ENCODE measurements at regions not wholly inside any gene's neighbourhood (a gene's known extent, or its start where the extent isn't known, plus 50 kb on each side); places are given as distances from the start of the nearest gene placed in this dataset.

DNA sequence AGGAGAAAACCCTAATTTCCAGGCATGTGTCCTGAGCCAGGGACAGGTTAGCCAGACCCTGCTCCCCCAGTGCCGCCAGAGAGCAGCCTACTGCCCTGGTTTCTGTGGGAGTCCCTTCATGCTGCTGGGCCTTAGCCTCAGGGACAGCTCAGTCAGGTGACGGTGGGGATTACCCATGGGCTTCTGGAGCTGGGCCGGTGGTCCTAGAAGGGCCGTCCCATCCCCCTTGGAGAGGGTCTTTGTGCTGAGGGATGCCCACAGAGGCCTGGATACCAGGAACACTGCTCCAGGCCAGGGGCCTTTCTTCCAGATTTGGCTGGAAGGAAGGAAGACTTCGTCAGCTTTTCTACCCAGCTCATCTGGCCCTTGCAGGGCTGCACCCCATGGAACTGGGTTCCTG, 71.4 kb upstream of the ZNF722 start:
- DNase-seq (ENCODE audit: low spot score in 2 of 2) = no peak
- Histone ChIP-seq H3K27ac (no peak overlapping the region), H3K36me3 (no peaks in the 10 kb centered on the region), H3K9me3 (peaks cover 10% of the 10 kb centered on the region), H3K27me3 (no peaks in the 10 kb centered on the region), H3K4me3 (peak overlapping the region; percentile 58), H3K4me1 (peaks cover 15% of the 10 kb centered on the region)
- WGBS = no CpG with 5 or more reads among the region's 5 CpGs
- no peak for TF ChIP-seq POLR2AphosphoS5 (IDR thresholded peaks at IDR 0.05)
- no peak for TF ChIP-seq EP300 (IDR thresholded peaks at IDR 0.05)
- TF ChIP-seq, protein P1, sequence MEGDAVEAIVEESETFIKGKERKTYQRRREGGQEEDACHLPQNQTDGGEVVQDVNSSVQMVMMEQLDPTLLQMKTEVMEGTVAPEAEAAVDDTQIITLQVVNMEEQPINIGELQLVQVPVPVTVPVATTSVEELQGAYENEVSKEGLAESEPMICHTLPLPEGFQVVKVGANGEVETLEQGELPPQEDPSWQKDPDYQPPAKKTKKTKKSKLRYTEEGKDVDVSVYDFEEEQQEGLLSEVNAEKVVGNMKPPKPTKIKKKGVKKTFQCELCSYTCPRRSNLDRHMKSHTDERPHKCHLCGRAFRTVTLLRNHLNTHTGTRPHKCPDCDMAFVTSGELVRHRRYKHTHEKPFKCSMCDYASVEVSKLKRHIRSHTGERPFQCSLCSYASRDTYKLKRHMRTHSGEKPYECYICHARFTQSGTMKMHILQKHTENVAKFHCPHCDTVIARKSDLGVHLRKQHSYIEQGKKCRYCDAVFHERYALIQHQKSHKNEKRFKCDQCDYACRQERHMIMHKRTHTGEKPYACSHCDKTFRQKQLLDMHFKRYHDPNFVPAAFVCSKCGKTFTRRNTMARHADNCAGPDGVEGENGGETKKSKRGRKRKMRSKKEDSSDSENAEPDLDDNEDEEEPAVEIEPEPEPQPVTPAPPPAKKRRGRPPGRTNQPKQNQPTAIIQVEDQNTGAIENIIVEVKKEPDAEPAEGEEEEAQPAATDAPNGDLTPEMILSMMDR (IDR thresholded peaks at IDR 0.05) = no peak
- no peak for TF ChIP-seq POLR2A (IDR thresholded peaks at IDR 0.05)

- H3K27ac ChIP-seq = no peak overlapping the region
- TF ChIP-seq POLR2AphosphoS5 (IDR thresholded peaks at IDR 0.05) (no peak), EP300 (IDR thresholded peaks at IDR 0.05) (no peak), POLR2A (IDR thresholded peaks at IDR 0.05) (no peak)
- TF ChIP-seq, protein P1 (IDR thresholded peaks at IDR 0.05) = no peak
- 62% methylated on average over 39 of the region's 56 CpGs for WGBS
- no peaks in the 10 kb centered on the region for H3K27me3 ChIP-seq
- H3K4me1 ChIP-seq = peaks cover 7% of the 10 kb centered on the region
- H3K9me3 ChIP-seq = peaks cover 10% of the 10 kb centered on the region
- no peak overlapping the region for H3K4me3 ChIP-seq
- no peak for DNase-seq (ENCODE audit: low spot score in 2 of 2)
- no peaks in the 10 kb centered on the region for H3K36me3 ChIP-seq
These were observed 67.5 kb upstream of the ZNF722 start for GRCh38 chr7:63931057-63931600.

- no peaks in the 10 kb centered on the region for H3K36me3 ChIP-seq
- H3K9me3 ChIP-seq = peaks cover 10% of the 10 kb centered on the region
- H3K4me1 ChIP-seq = peaks cover 3% of the 10 kb centered on the region
- no peak overlapping the region for H3K4me3 ChIP-seq
- DNase-seq (ENCODE audit: low spot score in 2 of 2) = no peak
- no peak overlapping the region for H3K27ac ChIP-seq
- no peaks in the 10 kb centered on the region for H3K27me3 ChIP-seq
- no peak for TF ChIP-seq POLR2A (IDR thresholded peaks at IDR 0.05)
- 90% methylated on average over 16 of the region's 22 CpGs for WGBS
These were observed 66.6 kb upstream of the ZNF722 start for GRCh38 chr7:63931985-63932577.

All from suprapubic skin (tissue), 4 donors.